ENCODE measurements at regions not wholly inside any gene's neighbourhood (a gene's known extent, or its start where the extent isn't known, plus 50 kb on each side); places are given as distances from the start of the nearest gene placed in this dataset.

GRCh38 chr12:115864396-115864795 lies 413.1 kb downstream of the MED13L start (continued):
- TF ChIP-seq IRF3 (IDR thresholded peaks at IDR 0.05; ENCODE audit: low read depth, low read length) (no peak), CTCF (IDR thresholded peaks at IDR 0.05) (no peak), POLR2AphosphoS5 (IDR thresholded peaks at IDR 0.05; ENCODE audit: low read depth, low read length) (no peak)

- no peak overlapping the region for H3K4me3 ChIP-seq (ENCODE audit: low read depth in 2 of 2, low read length in 1 of 2)
- no peaks in the 10 kb centered on the region for H3K9me2 ChIP-seq
- no peak overlapping the region for H3K9ac ChIP-seq
- H3K9me3 ChIP-seq = no peaks in the 10 kb centered on the region
- no peak overlapping the region for H3K4me2 ChIP-seq
- no peak for DNase-seq
- POLR2A ChIA-PET = no interaction called here
- H2AFZ ChIP-seq (ENCODE audit: low read depth) = no peak overlapping the region
- TF ChIP-seq EZH2phosphoT487 (IDR thresholded peaks at IDR 0.05; ENCODE audit: borderline replicate concordance, low read depth) (no peak), RFX5 (IDR thresholded peaks at IDR 0.05; ENCODE audit: low read length) (no peak), POLR2AphosphoS5 (IDR thresholded peaks at IDR 0.05; ENCODE audit: low read depth, low read length) (no peak), GABPA (IDR thresholded peaks at IDR 0.05; ENCODE audit: low read depth) (no peak), FOXM1 (IDR thresholded peaks at IDR 0.05; ENCODE audit: low read depth) (no peak)
- 47% methylated on average over 3 of the region's 3 CpGs for WGBS (ENCODE audit: low lambda C conversion rate)
- no peaks in the 10 kb centered on the region for H4K20me1 ChIP-seq (ENCODE audit: insufficient read depth)
- H3F3A ChIP-seq (replicated peaks; ENCODE audit: insufficient read depth) = no peaks in the 10 kb centered on the region
- H3K27me3 ChIP-seq (ENCODE audit: insufficient read depth) = no peaks in the 10 kb centered on the region
- no peaks in the 10 kb centered on the region for H3K36me3 ChIP-seq (replicated peaks in 1 of 2; ENCODE audit: control insufficient read depth in 1 of 2, insufficient read depth in 2 of 2, low read length in 1 of 2)
- H3K27ac ChIP-seq (ENCODE audit: low read depth in 2 of 2, low read length in 1 of 2) = no peak overlapping the region
- CTCF ChIA-PET = interaction anchor here (1.8 kb wide), 1 partner anchor 10 kb away, joined by 6 read pairs; no protein-coding TSS in a partner anchor
- H3K4me1 ChIP-seq (ENCODE audit: control insufficient read depth in 1 of 2, insufficient read depth in 2 of 2, low read depth in 1 of 2, low read length in 1 of 2) = no peaks in the 10 kb centered on the region; a peak in 1 of 4 replicates
- no peaks in the 10 kb centered on the region for H3K79me2 ChIP-seq (ENCODE audit: insufficient read depth)
Observed at GRCh38 chr12:115860619-115861018, 416.9 kb downstream of the MED13L start.

GRCh38 chr12:115859231-115859630 lies 418.3 kb downstream of the MED13L start:
- CTCF ChIA-PET = interaction anchor here (1.0 kb wide), 1 partner anchor 58 kb away, joined by 3 read pairs; no protein-coding TSS in a partner anchor
- no peak for DNase-seq
- 31% methylated on average over 6 of the region's 6 CpGs for whole genome bisulfite sequencing (ENCODE audit: low lambda C conversion rate)
- Histone ChIP-seq H3K4me1 (ENCODE audit: control insufficient read depth in 1 of 2, insufficient read depth in 2 of 2, low read depth in 1 of 2, low read length in 1 of 2) (no peaks in the 10 kb centered on the region; a peak in 1 of 4 replicates), H3K79me2 (ENCODE audit: insufficient read depth) (no peaks in the 10 kb centered on the region), H3F3A (replicated peaks; ENCODE audit: insufficient read depth) (no peaks in the 10 kb centered on the region), H3K4me3 (ENCODE audit: low read depth in 2 of 2, low read length in 1 of 2) (no peak overlapping the region), H3K27me3 (ENCODE audit: insufficient read depth) (no peaks in the 10 kb centered on the region), H3K4me2 (no peak overlapping the region), H3K9me2 (no peaks in the 10 kb centered on the region), H3K9ac (no peak overlapping the region), H3K9me3 (no peaks in the 10 kb centered on the region), H3K36me3 (replicated peaks in 1 of 2; ENCODE audit: control insufficient read depth in 1 of 2, insufficient read depth in 2 of 2, low read length in 1 of 2) (no peaks in the 10 kb centered on the region), H3K27ac (ENCODE audit: low read depth in 2 of 2, low read length in 1 of 2) (no peak overlapping the region), H4K20me1 (ENCODE audit: insufficient read depth) (no peaks in the 10 kb centered on the region), H2AFZ (ENCODE audit: low read depth) (no peak overlapping the region)
- POLR2A ChIA-PET = no interaction called here
- no peak for TF ChIP-seq JUND (IDR thresholded peaks at IDR 0.05)
- no peak for TF ChIP-seq EP300 (IDR thresholded peaks at IDR 0.05; ENCODE audit: borderline replicate concordance in 1 of 2, low read depth in 1 of 2, low read length in 1 of 2)
- TF ChIP-seq PBX3 (IDR thresholded peaks at IDR 0.05) = no peak
- no peak for TF ChIP-seq FOXM1 (IDR thresholded peaks at IDR 0.05; ENCODE audit: low read depth)
- no peak for TF ChIP-seq RAD21 (IDR thresholded peaks at IDR 0.05; ENCODE audit: low read length)
- TF ChIP-seq GABPA (IDR thresholded peaks at IDR 0.05; ENCODE audit: low read depth) = no peak
- no peak for TF ChIP-seq RCOR1 (IDR thresholded peaks at IDR 0.05; ENCODE audit: low read length)
- TF ChIP-seq NFIC (IDR thresholded peaks at IDR 0.05; ENCODE audit: borderline replicate concordance) = no peak
- TF ChIP-seq EZH2phosphoT487 (IDR thresholded peaks at IDR 0.05; ENCODE audit: borderline replicate concordance, low read depth) = no peak
- TF ChIP-seq GATA2 (CRISPR knock-in tag; IDR thresholded peaks at IDR 0.05) = no peak
- no peak for TF ChIP-seq NRF1 (IDR thresholded peaks at IDR 0.05; ENCODE audit: low read depth, low read length)

All from SK-N-SH (cell line).